HG03045 (cell line): ENCODE measurements at regions not wholly inside any gene's neighbourhood (a gene's known extent, or its start where the extent isn't known, plus 50 kb on each side); places are given as distances from the start of the nearest gene placed in this dataset.

Experiments used
- ATAC-seq: cut with Tn5 transposase; IDR thresholded peaks from one replicate; pipeline ENCODE4 v1.9.1; 2021; ENCODE audit warnings: mild to moderate bottlenecking, moderate library complexity; ENCODE audit not compliant: unreplicated experiment

- no peak for ATAC-seq
These were observed 245.5 kb upstream of the HS6ST1 start for GRCh38 chr2:128564131-128564530.

GRCh38 chr2:128564551-128564950, 245.9 kb upstream of the HS6ST1 start:
- no peak for ATAC-seq

- no peak for ATAC-seq
These were observed 246.8 kb upstream of the HS6ST1 start for GRCh38 chr2:128565441-128565840.

GRCh38 chr2:128566671-128567070, 248.0 kb upstream of the HS6ST1 start:
- ATAC-seq: no peak

GRCh38 chr2:128568106-128568505, 249.4 kb upstream of the HS6ST1 start:
- no peak for ATAC-seq

- ATAC-seq: no peak
These were observed 254.4 kb upstream of the HS6ST1 start for GRCh38 chr2:128573116-128573515.

- no peak for ATAC-seq
These were observed 254.9 kb upstream of the HS6ST1 start for GRCh38 chr2:128573531-128573930.

GRCh38 chr2:128577141-128577930, 258.7 kb upstream of the HS6ST1 start:
- ATAC-seq: no peak

GRCh38 chr2:128578406-128579390, 260.0 kb upstream of the HS6ST1 start:
- no peak for ATAC-seq

GRCh38 chr2:128579825-128580224, 261.2 kb upstream of the HS6ST1 start:
- no peak for ATAC-seq

- ATAC-seq: no peak
These were observed 262.6 kb upstream of the HS6ST1 start for GRCh38 chr2:128580988-128581848.

- no peak for ATAC-seq
These were observed 263.2 kb upstream of the HS6ST1 start for GRCh38 chr2:128581849-128582244.

- no peak for ATAC-seq
These were observed 265.7 kb upstream of the HS6ST1 start for GRCh38 chr2:128584296-128584890.

GRCh38 chr2:128585706-128586105, 267.0 kb upstream of the HS6ST1 start:
- ATAC-seq: no peak

- ATAC-seq: no peak
These were observed 271.0 kb upstream of the HS6ST1 start for GRCh38 chr2:128589681-128590080.

- ATAC-seq: no peak
These were observed 271.8 kb upstream of the HS6ST1 start for GRCh38 chr2:128590309-128591021.

- no peak for ATAC-seq
These were observed 272.6 kb upstream of the HS6ST1 start for GRCh38 chr2:128591022-128591860.

- no peak for ATAC-seq
These were observed 273.5 kb upstream of the HS6ST1 start for GRCh38 chr2:128591861-128592822.
